ENCODE measurements at regions not wholly inside any gene's neighbourhood (a gene's known extent, or its start where the extent isn't known, plus 50 kb on each side); places are given as distances from the start of the nearest gene placed in this dataset.
"Not testable (repeated sequence)": the region's sequence is repeated elsewhere in the genome, so short reads cannot be mapped to it uniquely, and the experiment has no call there.

DNA sequence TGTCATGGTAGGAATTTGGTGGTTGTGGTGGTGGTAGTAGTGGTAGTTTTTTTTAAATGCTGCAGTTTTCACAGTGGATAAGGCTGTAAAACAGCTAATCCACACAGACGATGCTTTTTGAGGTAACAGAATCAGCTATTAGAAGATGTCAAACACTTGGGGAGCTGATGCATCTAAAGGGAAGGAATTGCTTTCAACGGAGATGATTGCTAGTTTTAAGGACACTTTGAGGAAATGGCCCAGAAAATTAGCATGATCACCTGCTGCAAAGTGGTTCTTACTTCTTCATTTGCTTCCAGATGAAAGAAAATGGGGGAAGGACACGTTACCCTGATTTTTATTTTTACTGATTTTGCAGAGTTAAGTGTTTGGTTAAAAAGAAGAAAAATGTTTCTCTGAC lies 178.2 kb upstream of the ATP10B start:
- no peak for DNase-seq

DNA sequence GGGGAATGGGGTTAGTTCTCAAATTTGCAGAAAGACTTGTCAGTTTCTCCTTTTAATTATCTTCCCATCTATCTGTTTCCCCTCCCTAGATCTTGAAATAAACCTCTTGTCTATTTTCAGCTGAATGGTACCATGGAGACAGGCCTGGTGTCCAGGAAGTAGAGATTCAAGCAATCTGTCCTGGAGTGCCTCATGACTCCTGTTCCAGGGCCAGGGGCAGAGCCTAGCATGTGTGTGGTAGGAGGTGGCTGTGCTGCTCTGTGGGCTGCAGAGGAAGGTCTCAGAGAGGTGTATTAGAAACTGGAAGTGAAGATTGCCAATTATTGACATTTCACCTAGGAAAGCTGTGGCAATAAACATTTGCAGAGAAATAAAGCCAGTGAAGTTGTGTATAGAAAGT lies 175.8 kb upstream of the ATP10B start:
- DNase-seq: no peak

DNA sequence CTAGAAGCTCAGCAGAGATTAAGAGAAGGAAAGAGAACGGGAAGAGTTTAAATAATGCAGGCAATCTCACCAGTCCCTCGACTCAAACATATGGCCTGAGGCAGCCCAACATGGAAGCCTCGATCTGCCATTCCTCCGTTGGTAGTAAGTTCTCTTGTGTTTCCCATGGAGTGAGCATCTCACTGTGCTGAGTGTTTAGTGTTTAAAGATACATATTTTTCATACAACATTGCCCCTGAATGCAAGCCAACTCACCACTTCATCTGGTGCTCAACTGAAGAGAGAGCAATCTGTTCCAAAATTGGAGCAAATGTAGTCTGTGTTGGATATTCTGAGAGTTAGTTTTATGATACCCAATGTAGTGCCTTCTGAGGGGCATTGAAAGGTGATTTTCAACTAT lies 171.5 kb upstream of the ATP10B start:
- no peak for DNase-seq

DNA sequence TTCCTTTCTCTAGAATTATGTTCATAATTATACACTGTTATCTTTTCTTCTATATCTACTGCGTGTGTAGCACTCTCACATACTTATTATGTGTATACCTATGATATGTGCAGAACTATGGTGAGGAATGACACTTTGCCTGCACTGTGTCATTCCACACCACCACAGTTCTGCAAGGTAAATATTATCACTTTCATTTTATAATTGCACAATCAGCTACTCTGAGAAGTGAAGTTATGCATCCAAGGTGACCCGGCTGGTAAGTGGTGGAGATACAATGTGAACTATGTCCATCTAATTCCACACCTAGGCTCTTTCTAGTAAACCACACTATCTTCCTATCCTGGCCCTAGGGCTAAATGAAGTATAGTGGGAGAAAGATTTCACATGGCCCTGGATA lies 170.1 kb upstream of the ATP10B start:
- no peak for DNase-seq

DNA sequence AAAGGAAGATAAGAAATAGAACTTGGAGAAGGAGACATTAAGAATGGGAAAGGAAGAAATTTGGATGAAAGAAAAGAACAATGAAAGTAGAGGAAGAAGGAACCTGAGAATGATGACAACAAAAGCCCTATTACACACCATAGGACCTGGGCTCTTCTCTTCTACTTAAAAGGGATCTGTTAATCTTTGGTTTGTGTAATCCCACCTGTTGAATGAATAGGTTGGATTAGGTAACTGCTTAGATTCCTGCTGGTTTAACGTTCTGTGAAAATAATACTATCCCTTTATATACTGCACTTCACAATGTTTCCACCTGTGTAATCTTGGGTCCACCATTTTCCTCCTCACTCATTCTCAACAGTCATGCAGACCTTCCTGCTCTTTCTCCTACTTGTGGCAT lies 157.8 kb upstream of the ATP10B start:
- no peak for DNase-seq

DNA sequence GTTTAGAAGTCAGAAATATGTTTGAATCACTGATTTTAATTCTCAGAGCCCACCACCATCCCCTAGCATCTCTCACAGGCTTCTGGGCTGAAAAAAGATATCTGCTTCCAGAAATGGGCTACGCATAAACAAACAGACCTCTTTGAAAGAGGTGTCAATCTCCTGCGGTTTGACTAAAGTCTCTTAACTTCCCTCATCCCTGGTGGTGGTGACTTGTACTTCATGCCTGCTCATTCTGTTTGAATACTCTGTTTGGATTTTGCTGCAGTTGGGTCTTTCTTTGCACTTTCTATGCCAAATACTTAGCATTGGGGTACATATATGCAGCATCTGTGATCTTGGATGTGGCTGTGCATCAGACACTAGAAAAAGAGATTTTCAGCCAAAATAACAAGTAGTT lies 157.2 kb upstream of the ATP10B start:
- DNase-seq: no peak

DNA sequence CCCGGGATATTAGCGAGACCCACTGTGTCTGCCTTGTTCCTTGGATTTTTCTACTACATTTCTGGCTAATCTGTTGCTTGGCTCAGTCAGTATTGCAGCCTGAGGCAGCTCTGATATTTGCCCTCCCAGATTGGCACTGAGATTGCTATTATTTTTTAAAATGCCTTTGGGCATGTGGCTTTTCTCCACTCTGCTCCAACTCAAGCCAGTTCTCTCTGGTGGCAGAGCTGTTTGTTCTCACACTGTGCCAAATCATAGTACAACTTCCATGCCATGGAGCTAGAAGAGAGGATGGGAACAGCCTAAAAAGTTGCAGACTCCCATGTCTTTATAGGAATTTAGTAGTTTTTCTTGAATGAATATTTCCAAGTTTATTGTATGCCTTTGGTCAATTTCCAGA lies 155.9 kb upstream of the ATP10B start:
- DNase-seq: no peak

DNA sequence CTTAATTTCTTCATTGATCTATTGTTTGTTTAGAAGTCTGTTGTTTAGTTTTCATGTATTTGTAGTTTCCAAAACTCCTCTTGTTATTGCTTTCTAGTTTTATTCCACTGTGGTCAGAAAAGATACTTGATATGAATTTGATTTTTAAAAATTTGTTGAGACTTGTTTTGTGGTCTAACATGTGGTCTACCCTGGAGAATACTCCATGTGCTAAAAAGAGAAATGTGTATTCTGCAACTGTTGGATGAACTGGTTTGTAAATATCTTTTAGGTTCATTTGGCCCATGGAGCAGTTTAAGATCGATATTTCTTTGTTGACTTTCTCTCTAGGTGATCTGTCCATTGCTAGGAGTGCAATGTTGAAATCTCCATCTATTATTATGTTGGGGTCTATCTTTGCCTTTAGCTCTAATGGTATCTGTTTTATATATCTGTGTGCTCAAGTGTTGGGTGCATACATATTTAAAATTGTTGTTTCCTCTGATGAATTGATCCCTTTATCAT lies 150.6 kb upstream of the ATP10B start:
- no peak for DNase-seq

DNA sequence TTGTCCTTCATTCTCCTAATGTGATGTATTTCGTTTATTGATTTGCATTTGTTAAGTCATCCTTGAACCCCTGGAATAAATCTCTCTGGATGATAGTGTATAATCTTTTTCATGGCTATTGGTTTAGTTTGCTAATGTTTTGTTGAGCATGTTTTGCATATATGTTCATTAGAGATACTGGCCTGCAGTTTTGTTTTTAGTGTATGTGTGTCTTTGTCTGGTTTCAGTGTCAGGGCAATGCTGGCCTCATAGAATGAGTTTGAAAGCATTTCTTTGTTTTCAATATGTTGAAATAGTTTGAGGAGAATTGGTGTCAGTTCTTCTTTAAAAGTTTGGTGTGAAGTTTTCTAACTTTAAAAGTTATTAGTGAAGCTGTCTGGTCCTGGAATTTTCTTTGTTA lies 149.6 kb upstream of the ATP10B start:
- no peak for DNase-seq

DNA sequence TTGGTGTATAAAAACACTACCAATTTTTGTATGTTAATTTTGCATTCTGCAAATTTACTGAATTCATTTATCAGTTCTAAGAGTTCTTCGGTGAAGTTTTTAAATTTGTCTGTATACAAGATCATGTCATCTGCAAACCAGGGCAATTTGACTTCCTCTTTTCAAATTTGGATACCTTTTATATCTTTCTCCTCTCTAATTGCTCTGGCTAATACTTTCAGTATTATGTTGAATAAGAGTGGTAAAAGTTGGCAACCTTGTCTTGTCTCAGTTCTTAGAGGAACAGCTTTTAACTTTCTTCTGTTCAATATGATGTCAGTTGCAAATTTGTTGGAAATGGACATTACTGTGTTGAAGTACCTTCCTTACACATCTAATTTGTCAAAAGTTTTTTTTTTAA lies 149.1 kb upstream of the ATP10B start:
- DNase-seq: not testable (repeated sequence)

DNA sequence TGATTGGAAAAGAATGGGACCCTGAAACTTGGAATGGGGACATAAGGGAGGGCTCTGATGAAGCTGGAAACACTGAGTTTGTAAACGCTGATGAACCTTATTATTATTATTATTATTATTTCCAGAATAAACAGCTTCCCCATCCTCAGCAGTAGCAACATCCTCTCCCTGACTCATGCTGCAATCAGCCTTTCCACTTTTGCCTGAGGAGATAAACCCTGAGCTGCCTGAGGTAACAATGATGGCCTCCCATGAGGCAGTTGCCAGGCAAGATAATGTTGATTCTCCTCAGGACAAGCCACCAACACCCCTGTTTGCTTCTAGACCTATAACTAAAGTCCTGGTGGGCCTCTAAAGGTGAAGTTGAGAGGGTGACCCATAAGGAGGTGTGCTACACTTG lies 139.2 kb upstream of the ATP10B start:
- DNase-seq: no peak

DNA sequence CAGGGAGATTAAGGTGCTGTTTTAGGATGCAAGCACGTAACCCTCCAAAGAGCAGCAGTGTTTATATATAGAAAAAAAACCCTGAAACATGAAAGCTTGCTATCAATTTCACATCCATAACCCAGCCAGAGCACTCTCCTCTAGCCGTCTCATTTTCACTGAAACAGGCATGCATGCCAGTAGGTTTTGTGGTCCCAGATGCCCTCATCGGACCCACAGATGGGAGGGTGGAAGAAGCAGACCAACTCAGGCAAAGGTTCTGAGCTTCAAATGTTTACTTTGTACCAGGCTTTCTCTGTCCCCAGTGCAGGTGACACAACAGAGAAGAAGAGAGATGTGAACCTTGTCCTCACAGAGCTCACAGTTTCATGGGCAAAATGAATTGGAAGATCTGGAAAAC lies 127.4 kb upstream of the ATP10B start:
- no peak for DNase-seq

DNA sequence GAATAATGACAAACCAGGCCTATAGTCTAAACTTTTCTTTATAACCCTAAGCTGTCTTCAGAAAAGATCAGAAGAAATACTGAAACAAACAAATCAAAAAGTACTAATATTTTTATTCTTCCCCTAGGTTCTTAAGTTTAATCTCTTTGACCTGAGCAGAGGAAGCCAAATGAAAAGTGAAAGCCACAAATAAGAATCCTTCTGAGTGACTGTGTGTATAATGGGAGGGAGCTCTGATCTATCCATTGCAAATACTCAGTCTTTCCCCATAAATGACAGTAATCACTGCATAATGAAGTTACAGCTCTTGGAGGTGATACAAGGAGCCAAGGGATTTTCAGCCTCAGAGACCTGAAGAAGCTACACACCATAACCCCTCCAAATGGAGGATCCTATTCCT lies 126.9 kb upstream of the ATP10B start:
- no peak for DNase-seq

DNA sequence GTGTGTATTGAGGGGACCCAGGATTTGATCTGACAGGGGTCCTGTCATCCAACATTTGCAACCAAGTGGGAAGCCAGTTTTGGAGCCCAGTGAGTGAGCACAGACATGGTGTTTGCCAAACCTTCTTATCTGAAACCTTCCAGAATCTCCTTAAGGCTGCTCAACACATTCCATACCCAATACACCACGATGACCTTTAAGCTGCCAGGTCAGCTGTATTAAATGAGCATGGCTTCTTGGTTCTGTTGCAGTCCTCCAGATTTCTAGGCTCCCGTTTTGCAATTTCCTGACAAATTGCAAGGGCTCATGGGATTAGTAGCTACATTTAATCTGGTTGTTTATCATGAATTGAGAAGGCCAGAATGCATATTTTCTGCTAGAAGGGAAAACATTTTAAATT lies 124.2 kb upstream of the ATP10B start:
- no peak for DNase-seq

DNA sequence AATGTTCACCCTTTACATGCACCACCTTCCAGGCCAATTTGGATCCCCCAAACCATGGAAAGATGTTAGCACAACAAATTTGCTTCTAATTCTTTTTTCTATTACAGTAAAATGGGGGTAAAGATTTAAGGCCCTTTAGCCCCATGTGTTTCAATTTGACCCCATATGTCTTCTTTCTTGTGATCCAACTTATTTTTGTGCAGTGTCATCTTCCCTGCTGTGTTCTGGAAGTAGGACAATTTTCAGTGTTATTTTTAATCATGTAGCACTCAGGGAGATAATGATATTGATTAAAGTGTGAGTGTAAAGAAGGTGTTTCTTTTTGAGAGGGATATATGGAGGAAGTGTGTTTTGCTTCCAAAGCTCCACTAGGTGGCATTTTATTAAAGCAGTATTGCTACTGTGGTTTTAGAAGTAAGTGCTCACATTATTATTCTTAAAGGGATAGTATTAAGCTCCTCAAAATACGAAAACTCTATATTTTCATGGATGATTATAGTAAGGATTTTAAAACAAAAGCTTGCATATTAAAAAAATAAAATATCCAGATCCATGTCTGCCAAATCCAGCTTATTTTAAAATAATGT lies 118.7 kb upstream of the ATP10B start:
- peak; percentile 34 for DNase-seq

DNA sequence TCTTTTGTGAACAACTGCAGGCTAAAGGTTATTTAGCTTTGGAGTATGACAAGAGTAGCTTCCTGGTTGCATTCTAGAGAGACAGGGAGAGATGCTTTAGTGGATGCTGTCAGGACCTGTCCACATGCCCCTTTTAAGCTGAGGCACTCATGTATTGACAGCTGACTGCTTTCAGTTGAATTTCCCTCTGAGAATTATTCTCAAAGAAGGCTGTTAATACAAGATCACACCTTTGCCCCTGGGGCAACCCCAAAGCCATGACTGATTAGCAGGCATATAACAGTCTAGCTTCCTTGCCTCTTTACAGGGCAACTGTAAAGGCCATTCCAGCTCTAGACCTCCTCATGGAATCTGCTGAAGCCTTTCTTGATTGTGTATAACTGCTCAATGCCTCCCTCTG lies 117.6 kb upstream of the ATP10B start:
- DNase-seq: no peak

DNA sequence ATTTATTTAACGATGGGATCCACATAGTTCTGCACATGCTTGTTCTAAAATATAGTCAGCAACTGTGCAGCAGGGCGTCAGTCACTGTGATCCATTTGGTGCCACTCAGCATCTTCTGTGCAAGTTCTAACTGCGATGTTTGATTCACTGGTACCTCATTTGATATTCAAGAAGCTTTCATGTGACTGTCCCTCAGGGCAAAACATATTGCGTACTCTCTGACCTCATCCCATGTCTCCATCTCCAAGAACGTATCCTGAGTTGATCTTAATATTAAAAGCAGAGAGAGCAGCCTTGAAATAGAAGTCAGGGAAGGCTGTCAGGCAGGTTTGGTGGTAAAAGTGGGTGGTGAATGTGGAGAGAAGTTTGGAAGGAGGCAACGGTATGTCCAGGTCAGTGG lies 116.5 kb upstream of the ATP10B start:
- DNase-seq: no peak

DNA sequence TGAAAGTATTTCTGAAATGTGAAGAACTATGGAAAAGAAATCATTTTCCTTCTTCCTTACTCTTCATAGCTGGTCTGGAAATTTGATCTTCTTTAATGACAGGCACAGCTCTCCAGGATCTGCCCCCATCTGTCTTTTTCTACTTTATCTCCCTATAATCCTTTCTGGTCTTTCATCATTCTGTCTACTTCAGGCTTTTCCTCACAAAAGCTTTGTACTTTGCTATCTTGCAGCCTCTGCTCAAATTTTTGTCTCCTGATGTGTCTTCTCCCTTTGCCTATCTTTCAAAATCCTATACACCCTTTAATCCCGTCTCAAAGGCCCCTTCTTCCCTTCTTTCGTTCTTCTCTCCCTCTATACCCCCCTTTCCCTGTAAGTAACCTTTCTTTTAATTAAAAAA lies 114.9 kb upstream of the ATP10B start:
- no peak for DNase-seq

DNA sequence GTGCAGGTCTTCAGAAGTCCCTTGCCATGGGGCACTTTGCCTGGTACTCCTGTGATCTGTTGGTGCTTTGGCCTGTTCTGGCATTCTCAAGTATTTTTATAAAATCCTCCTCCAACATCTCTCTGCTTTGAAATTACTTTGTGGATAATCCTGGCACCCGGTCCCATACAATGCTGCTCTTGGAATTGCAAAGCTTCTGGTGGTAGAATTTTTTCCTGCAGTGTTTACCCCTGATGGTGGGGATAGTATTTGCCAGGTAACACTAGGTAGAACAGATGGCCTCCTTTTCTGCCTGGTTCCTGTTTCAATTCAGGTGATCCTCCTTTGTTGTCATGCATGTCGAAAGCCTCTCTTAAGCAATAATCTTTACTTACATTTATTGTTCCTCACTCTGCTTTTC lies 109.8 kb upstream of the ATP10B start:
- no peak for DNase-seq

DNA sequence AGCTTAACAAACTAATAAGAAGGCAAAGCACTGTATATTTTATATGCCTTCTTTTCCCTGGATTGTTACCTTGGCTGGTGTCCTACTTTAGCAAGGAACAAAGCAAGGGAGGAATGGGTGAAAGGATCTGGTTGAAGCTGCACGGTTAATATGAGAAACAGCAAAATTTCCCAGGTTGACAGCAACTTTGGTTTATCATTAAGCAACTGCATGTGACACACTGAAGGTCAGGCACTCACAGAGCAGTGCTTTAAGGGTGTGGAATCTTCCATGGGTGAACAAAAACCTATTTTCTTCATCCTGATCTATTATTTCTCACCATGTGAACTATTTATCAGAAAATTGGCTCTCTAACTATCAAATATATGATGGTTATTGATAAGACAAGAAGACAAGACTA lies 109.0 kb upstream of the ATP10B start:
- no peak for DNase-seq

DNA sequence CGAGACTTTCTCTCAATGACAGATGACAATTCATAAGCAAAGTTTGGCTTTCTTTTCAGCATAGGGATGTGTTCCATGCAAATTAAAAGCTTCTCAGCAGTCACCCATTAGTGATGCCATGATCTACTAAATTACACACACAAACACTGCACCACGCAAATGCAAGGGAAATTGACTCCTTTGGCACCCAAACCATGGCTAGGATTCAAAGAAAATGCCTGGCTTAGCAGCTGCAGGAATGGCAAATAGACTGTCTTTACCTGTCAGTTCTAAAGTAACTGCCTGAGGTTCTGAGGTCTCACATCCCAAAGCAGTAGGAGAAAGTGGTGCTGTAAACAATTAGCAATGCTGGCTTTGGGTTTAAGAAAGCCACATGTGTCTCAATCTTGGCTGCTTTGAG lies 108.6 kb upstream of the ATP10B start:
- DNase-seq: no peak

DNA sequence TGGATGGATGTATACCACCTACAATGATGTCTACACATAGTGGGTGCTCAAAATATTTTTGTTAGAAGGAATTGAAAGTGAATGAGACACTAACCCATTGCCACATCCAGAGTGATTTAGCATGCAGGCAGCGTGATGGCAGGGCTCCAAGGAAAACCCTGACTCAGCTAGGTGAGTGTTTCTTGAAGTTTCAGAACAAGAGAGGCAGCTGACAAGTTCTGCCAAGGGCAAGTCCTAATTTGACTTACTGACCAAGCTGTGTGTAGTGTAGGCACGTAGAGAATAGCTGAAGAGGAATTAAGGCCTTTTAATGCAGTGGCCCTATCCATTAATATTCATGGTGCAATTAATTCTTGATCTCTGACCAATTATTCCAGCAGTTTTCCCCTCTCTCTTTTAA lies 107.8 kb upstream of the ATP10B start:
- no peak for DNase-seq

DNA sequence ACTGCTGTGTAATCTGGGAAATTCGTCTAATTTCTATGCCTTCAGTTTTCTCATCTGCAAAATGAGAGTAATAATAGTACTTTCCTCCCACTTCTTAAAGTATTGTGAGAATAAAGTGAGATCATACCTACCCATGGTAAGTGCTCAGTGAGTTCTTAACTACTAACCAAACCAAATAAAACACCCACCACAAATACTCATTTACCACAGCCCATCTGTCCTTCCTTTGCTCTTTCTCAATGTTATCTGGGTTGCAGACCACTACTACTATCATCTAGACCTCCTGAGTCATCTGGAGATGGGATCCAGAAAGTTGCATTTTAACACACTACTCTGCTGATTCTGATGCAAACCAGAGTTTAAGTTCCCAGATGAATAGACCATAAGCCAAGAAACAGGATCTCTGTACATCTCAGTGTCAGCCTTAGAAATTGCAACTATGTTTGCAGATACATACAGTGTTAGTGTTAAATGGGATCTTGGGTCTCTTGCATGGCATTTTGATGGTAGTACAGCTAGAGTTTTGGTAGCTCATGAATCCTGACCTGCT lies 105.4 kb upstream of the ATP10B start:
- DNase-seq: no peak

DNA sequence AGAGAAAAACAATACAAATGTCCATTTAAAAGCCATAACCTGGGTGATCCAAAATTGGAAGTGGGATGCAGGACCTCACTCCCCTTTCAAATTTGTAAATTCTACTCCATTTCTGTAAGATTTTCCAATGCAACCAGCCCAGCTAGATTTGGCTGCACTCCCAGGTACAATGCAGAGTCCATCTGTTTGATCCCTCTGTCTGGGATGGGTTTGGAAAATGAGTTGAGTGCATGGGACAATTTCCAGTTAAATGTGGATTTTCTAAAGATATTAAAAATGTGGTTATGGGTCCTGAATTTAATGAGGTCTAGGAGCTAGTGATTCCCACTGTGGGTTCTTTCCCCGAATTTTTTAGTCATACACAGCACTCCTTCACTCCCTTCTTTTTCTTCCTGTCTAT lies 104.0 kb upstream of the ATP10B start:
- DNase-seq: no peak

DNA sequence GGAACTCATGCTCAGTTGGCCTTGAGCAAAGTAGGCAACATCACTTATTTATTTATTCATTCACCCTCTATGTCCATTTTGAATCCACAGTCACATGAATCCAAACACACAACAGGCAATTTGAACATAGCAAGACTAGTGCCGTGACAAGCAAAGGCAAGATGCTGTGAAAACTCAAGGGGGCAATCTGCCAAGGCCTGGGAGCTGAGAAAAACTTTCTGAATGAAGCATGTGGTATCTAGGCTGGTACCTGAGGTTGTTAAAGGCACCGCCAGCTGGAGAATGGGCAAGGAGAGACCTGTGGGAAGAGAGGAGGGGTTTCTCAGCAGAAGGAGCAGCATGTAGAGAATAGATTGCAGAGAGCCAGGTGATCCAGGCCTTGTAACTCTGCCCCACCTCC lies 98.3 kb upstream of the ATP10B start:
- DNase-seq: no peak

DNA sequence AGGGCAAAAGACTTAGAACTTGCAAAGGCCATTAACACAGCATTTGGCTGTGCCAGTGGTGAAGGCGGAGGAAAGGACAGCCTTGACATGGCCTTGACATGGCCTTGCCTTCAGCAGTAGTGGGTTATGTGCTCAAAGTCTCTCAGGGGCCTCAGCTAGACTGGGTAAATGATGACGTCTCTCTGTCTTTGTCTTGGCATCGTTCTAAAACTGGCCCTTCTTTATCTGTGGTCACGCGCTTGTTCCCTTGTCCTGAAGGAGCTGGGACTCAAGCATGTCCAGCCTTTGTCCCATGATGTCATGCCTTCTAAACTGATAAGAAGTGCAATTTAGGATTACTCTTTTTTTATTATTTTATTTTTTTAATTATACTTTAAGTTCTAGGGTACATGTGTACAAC lies 88.7 kb upstream of the ATP10B start:
- DNase-seq: no peak
